Neural cell (in vitro differentiated cells): ENCODE measurements at regions not wholly inside any gene's neighbourhood (a gene's known extent, or its start where the extent isn't known, plus 50 kb on each side); places are given as distances from the start of the nearest gene placed in this dataset.

Experiments
- H2AFZ ChIP-seq: fragments of 200-600, 300-800 bp; sonication (generic), shearing (Covaris generic); 2 replicates; pipeline ENCODE4 v1.6.0; 2014; ENCODE audit warnings: low read depth, mild to moderate bottlenecking, antibody characterized with exemption, low read length, moderate library complexity
- H3F3A ChIP-seq: fragments of 200-600 bp; shearing (Covaris generic); 2 replicates; pipeline ENCODE4 v1.6.1; 2016; ENCODE audit warnings: mild to moderate bottlenecking, moderate library complexity, mixed read lengths, antibody characterized with exemption, low read length; ENCODE audit not compliant: insufficient read depth, poor library complexity, severe bottlenecking
- H3K27ac ChIP-seq: fragments of 200-600, 300-800 bp; sonication (generic), shearing (Covaris generic); 2 replicates; pipeline ENCODE4 v1.5.1; 2014; ENCODE audit warnings: mild to moderate bottlenecking, low read length, moderate library complexity
- H3K27me3 ChIP-seq: fragments of 300-800, 200-600 bp; sonication (generic), shearing (Covaris generic); 2 replicates; pipeline ENCODE4 v1.6.0; 2014; ENCODE audit warnings: mild to moderate bottlenecking, low read depth, low read length, moderate library complexity; ENCODE audit not compliant: insufficient read depth
- H3K36me3 ChIP-seq: fragments of 300-800, 200-600 bp; sonication (generic), shearing (Covaris generic); 2 replicates; pipeline ENCODE4 v1.5.1; 2014; ENCODE audit warnings: mild to moderate bottlenecking, antibody characterized with exemption, low read length, moderate library complexity; ENCODE audit not compliant: insufficient read depth
- H3K4me2 ChIP-seq: fragments of 300-800, 200-600 bp; sonication (generic), shearing (Covaris generic); 2 replicates; pipeline ENCODE4 v1.6.0; 2014; ENCODE audit warnings: mild to moderate bottlenecking, low read length
- H3K4me3 ChIP-seq: fragments of 300-800, 200-600 bp; sonication (generic), shearing (Covaris generic); 2 replicates; pipeline ENCODE4 v1.5.1; 2014; ENCODE audit warnings: mild to moderate bottlenecking, low read length, moderate library complexity
- H3K79me2 ChIP-seq: fragments of 200-600 bp; shearing (Covaris generic); replicated peaks from 2 replicates; pipeline ENCODE4 v1.6.0; 2014; ENCODE audit warnings: mild to moderate bottlenecking, low read length, moderate library complexity; ENCODE audit not compliant: insufficient read depth
- H3K9ac ChIP-seq: fragments of 300-800, 200-600 bp; sonication (generic), shearing (Covaris generic); 2 replicates; pipeline ENCODE4 v1.6.1; 2016; ENCODE audit warnings: mild to moderate bottlenecking, low read length, mixed read lengths
- H3K9me2 ChIP-seq: fragments of 200-600 bp; shearing (Covaris generic); 2 replicates; pipeline ENCODE4 v1.6.1; 2016; ENCODE audit warnings: mild to moderate bottlenecking, low read length, mixed read lengths; ENCODE audit not compliant: insufficient read depth
- H3K9me3 ChIP-seq: fragments of 200-600, 300-800 bp; sonication (generic), shearing (Covaris generic); 2 replicates; pipeline ENCODE4 v1.6.1; 2016; ENCODE audit warnings: mild to moderate bottlenecking, mixed run types, low read length, moderate library complexity, mixed read lengths
- H4K20me1 ChIP-seq: fragments of 200-600 bp; shearing (Covaris generic); 2 replicates; pipeline ENCODE4 v1.6.1; 2016; ENCODE audit warnings: mild to moderate bottlenecking, mixed run types; ENCODE audit not compliant: insufficient read depth
- CTCF ChIP-seq: fragments of 450-650 bp; IDR thresholded peaks from 2 replicates; pipeline ENCODE4 v1.5.1; 2014; ENCODE audit warnings: antibody characterized with exemption, mild to moderate bottlenecking, moderate library complexity; ENCODE audit not compliant: poor library complexity, severe bottlenecking
- EP300 ChIP-seq: fragments of 450-650 bp; conservative IDR thresholded peaks from 2 replicates; pipeline ENCODE4 v1.6.1; 2014; ENCODE audit warnings: antibody characterized with exemption, mild to moderate bottlenecking, moderate library complexity; ENCODE audit not compliant: poor library complexity, severe bottlenecking
- EZH2 ChIP-seq: fragments of 200-600, 300-800 bp; shearing (Covaris generic), sonication (generic); IDR thresholded peaks from 2 replicates; pipeline ENCODE4 v1.6.1; 2014; ENCODE audit warnings: antibody characterized with exemption, low read length, borderline replicate concordance, mild to moderate bottlenecking; ENCODE audit not compliant: insufficient read depth, poor library complexity, severe bottlenecking
- MXI1 ChIP-seq: fragments of 450-650 bp; conservative IDR thresholded peaks from 2 replicates; pipeline ENCODE4 v1.6.1; 2014; ENCODE audit warnings: antibody characterized with exemption, mild to moderate bottlenecking; ENCODE audit not compliant: poor library complexity, severe bottlenecking
- POLR2AphosphoS5 ChIP-seq: IDR thresholded peaks from 2 replicates; pipeline ENCODE4 v1.6.1; 2012
- RAD21 ChIP-seq: fragments of 450-650 bp; conservative IDR thresholded peaks from 2 replicates; pipeline ENCODE4 v1.6.1; 2014; ENCODE audit warnings: antibody characterized with exemption, mild to moderate bottlenecking, moderate library complexity
- REST ChIP-seq: IDR thresholded peaks from 2 replicates; pipeline ENCODE4 v1.6.1; 2012; ENCODE audit warnings: borderline replicate concordance
- SMC3 ChIP-seq: fragments of 450-650 bp; conservative IDR thresholded peaks from 2 replicates; pipeline ENCODE4 v1.6.1; 2014; ENCODE audit warnings: antibody characterized with exemption, mild to moderate bottlenecking, moderate library complexity; ENCODE audit not compliant: poor library complexity
- TAF1 ChIP-seq: IDR thresholded peaks from 2 replicates; pipeline ENCODE4 v1.6.1; 2012; ENCODE audit warnings: low read depth

DNA sequence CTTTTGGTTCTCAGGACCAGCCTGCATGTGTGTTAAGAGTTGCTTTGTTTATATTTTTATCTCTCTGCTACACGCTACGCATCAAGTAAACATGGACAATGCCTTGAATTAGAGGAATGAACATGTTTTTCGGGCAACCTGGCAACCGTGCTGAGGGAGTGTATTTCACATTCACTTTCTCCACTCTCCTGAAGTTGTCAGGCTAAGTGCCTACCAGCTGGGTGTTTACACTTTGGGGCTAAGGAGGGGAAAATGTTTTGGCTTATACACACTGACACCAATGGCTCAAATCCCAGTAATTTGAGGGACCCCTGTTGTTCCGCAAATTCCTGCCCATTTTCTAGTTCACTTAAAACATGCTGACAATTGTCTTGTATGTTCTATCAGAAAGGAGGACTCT lies 141.5 kb upstream of the PDE7B start:
- Histone ChIP-seq H2AFZ (no peak overlapping the region), H3K9me3 (no peaks in the 10 kb centered on the region), H3K4me2 (no peak overlapping the region), H3K79me2 (no peaks in the 10 kb centered on the region), H3F3A (no peaks in the 10 kb centered on the region), H3K27me3 (peaks cover 31% of the 10 kb centered on the region), H3K36me3 (no peaks in the 10 kb centered on the region), H3K4me3 (no peak overlapping the region), H3K27ac (no peak overlapping the region), H4K20me1 (no peaks in the 10 kb centered on the region), H3K9ac (no peak overlapping the region), H3K9me2 (no peaks in the 10 kb centered on the region)
- TF ChIP-seq POLR2AphosphoS5 (peak; percentile 81), CTCF (no peak)

DNA sequence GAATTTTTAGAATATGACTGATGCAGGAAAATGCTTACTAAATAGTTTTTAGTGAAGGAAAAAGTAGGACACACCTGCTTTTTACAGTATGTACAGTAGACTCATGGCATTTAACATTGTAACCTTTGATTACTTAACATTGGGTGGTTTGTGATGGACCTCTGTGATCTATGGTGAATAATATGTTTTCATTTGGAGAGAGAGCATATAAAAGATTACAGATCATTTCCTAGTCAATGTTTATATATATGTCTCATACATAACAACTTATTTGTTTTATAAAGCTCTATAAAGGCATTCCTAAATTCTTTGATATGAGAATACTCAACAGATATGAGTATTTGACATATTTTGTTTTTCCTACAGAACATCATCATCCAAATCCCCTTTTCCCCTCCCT lies 129.3 kb upstream of the PDE7B start:
- no peaks in the 10 kb centered on the region for H3F3A ChIP-seq
- no peak overlapping the region for H3K4me3 ChIP-seq
- no peaks in the 10 kb centered on the region for H4K20me1 ChIP-seq
- H3K4me2 ChIP-seq, result no peak overlapping the region
- H3K9me3 ChIP-seq, result no peaks in the 10 kb centered on the region
- H3K27ac ChIP-seq, result no peak overlapping the region
- H3K9me2 ChIP-seq, result no peaks in the 10 kb centered on the region
- no peak for TF ChIP-seq CTCF
- no peak for TF ChIP-seq REST
- no peak for TF ChIP-seq TAF1
- no peak for TF ChIP-seq MXI1
- TF ChIP-seq EP300, result no peak
- TF ChIP-seq RAD21, result no peak
- TF ChIP-seq POLR2AphosphoS5, result no peak
- TF ChIP-seq EZH2, result no peak
- TF ChIP-seq SMC3, result no peak
- H3K79me2 ChIP-seq, result no peaks in the 10 kb centered on the region
- no peaks in the 10 kb centered on the region for H3K27me3 ChIP-seq
- no peak overlapping the region for H3K9ac ChIP-seq
- H2AFZ ChIP-seq, result no peak overlapping the region
- H3K36me3 ChIP-seq, result no peaks in the 10 kb centered on the region
